ENCODE measurements at regions not wholly inside any gene's neighbourhood (a gene's known extent, or its start where the extent isn't known, plus 50 kb on each side); places are given as distances from the start of the nearest gene placed in this dataset.

DNA sequence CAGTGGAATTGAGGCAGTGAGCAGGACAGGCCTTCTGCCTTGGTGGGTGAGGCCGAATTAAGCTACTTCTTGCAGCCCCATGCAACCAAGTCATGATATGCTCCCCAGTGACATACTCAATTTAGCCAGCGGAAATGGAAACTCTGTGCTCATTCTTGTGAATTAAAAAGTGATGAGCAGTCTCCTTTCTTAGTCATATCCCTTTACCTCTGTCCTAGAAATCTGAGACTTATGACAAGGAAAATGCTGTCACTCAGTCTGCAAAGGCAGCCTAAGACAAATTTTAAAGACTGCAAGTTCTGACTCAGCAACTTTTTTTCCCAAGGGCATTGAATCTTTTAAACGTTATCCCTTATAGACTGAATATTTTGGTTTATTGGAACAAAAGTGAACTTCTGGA lies 218.2 kb downstream of the SH3BP4 start:
- DNase-seq (ENCODE audit: low spot score) = no peak

DNA sequence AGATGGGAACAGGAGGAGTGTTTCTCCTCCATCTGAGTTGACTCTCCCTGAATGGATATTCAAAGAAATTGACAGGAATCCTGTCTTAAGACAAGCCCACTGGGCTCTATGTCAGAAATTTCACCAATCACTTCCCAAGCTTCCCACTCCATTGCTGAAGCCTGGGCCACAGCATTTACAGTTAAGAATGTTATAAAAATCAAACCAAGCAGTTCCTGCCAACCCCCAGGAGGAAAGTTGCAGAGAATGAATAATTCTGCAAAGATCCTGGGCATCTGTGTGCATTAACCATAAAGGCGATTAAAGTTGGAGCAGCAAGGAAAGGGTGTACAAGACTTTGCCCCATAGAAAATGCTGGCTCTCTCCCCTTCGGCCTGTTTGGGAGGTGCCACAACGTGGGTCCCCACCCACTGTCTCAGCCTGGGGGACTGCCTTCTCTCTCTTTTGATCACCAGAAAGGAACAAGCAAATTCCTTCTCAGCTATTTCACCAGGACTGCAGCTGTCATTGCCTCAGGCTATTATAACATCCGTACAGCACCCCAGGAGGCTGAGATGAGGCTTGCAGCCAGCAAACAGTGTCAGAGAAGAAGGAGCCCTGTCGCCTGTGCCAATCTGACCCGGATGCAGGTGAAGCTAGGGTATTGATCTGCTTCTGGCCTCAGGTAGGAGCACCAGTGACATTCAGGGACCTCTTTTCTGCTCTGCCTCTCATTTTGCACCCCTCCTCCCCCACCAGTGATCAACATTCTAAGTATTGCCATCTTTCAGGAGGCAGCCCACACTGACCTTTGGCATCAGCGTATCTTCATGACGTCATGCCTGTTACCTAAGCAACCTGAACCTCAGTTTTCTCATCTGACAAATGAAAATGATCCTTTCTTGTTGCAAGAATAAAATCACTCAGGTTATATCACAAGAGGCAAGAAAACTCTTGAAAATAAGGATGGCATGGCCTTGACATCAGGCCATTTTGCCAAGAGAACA lies 219.0 kb downstream of the SH3BP4 start:
- DNase-seq (ENCODE audit: low spot score) = no peak

DNA sequence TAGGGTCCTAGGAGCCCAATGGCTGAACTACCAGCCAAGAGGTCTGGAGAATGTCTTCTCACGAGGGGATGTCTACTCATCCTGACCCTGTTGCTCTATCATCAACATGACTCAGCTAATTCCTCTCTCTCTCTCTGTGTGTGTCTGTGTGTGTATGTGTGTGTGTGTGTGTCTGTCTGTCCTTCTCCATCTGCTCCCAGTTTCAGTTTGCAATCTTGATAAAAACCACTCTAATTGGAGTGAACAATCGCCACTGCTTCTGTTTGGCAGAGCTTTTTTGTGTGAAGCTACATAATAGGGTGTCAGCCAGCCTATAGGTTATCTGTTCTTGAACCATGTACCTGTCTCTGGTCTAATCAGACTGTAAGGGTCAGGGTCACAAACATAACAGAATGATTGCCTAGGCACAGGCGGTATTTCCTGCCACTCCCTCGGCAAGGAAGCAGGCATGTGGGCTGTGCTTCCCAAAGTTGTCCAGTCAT lies 219.8 kb downstream of the SH3BP4 start:
- DNase-seq (ENCODE audit: low spot score) = no peak

DNA sequence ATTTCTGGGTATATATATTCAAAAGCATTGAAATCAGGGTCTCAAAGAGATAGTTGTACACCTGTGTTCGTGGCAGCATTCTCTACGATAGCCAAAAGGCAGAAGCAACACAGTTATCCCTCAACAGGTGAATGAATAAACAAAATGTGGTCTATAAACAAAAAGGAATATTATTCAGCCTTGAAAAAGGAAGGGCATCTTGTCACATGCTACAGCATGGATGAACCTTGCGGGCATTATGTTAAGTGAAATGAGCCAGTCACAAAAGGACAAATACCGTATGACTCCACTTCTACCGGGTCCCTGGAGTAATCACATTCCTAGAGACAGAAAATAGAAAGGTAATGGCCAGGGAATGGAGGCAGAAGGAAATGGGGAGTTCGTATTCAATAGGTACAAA lies 228.8 kb downstream of the SH3BP4 start:
- no peak for DNase-seq (ENCODE audit: low spot score)

DNA sequence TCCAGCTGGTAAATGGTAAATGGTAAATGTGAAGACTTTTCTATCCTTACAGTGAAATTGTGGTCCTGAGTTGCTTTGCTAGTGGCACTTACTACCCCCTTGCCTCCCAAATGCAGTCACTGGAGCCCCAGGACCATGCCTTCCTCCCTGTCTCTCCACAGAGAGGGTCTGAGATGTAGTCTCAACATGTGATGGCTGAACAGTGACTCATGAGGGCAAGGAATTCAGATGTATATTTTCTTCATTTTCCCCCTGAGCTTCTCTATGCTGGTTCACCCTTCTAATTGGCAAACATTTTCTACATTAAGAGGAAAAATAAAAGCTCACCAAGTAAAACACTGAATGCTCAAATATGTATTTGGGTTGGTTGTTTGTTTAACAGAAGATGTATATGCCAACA lies 232.0 kb downstream of the SH3BP4 start:
- DNase-seq (ENCODE audit: low spot score) = no peak

DNA sequence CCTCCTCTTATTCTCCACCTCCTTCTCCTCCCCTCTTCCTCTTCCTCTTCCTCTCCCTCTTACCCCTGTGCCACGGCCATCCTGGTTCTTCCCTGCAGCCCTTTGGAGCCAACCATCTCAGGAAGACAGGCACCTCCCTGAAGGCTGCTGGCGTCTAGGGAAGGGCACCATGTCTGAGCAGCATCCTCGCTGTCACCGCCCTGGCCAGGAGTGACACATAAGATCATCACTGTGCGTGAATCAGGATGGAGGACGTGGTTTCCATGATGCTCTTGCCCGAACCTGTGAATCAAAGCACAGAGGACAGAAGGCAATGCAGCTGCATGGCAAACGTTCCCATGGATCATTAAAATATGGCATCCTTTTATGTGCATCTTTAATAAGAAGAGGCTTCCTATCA lies 236.0 kb downstream of the SH3BP4 start:
- no peak for DNase-seq (ENCODE audit: low spot score)

DNA sequence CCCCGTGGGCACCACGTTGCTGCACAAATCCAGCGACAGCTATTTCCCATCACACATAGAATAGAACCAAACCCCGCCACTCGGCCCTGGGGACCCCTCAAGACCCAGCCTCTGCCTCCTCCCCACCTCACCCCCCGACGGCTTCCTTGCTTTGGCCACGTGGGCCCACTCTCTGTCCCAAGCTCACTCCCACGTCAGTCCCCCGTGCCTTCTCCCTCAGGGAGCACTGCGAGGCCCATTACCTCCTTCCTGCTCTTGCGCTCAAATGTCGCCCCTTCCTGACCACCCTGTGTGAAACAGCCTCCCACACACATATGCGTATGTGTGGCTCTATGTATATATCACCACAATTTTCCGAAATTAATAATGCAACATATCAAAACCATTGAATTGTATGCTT lies 239.7 kb downstream of the SH3BP4 start:
- DNase-seq (ENCODE audit: low spot score) = no peak

DNA sequence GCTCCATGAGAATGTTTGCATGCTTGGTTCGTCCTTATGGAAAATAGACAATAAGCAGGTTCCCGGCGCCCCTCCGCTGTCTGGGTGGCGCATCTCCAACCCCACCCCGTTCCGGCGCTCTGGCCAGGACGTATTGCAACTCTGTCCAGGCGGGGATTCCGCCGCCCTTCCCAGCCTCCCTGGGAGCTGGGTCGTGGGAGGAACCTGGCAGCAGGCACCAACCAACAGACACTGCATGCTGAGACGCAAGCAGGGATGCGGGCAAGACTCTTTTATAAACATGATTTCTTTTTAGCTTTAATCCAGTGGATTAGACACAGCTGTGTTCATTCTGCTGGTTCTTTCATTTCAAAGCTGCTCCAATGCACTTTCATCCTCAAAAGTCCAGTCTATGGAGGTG lies 240.2 kb downstream of the SH3BP4 start:
- no peak for DNase-seq (ENCODE audit: low spot score)

DNA sequence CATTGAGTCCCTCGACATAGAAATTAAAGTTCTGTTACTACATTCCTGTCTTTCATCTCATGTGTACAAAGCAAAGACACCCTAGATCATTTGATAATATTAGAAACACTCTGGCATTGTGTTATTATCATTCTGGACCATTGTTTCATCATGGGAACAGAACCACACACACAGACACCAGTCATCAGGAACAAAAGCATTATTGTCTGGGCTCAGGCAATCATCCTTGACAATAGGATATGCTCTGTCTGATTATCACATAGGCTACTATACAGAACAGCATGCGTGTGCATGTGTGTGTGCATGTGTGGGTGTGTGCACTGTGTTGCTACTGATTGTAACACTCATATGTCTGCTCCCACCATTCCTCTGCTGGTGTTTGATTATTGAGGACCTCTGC lies 242.5 kb downstream of the SH3BP4 start:
- DNase-seq (ENCODE audit: low spot score) = no peak

DNA sequence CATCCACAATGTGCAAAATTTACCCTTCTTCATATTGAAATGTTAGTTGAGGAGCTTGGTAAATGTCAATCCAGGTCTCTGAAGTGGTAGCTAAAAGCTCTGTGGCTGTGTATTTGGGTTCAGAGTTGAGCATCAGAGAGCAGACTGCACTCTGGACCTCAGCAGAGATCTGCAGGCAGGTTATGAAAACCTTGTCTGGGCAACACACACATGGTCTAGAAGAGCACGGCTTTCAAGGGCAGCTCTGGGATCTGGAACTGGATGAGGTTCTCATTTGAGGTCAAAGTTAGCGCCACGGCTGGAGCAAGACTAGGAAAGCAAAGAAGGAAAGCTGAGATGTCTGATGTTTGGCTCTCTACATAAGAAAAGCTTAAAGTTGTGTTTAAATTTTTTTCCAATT lies 243.0 kb downstream of the SH3BP4 start:
- no peak for DNase-seq (ENCODE audit: low spot score)

DNA sequence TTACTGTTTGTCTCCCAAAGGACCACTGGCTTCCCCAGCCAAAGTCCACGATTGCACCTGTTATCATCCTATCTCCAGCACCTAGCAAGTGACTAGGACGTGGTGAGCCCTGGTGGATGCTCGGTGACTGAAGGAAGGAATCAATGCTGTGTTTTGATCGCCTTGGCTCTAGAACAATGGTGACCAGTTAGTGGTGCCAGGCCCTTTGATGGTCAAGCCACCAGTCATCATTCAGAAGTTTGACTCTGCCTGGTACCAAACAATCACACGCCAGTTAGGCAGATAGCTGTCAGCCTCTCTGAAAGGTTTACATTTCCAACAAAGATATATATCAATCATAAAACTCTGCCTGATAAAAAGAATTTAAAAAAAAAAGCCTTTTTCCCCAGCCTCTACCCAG lies 244.1 kb downstream of the SH3BP4 start:
- DNase-seq (ENCODE audit: low spot score) = no peak

DNA sequence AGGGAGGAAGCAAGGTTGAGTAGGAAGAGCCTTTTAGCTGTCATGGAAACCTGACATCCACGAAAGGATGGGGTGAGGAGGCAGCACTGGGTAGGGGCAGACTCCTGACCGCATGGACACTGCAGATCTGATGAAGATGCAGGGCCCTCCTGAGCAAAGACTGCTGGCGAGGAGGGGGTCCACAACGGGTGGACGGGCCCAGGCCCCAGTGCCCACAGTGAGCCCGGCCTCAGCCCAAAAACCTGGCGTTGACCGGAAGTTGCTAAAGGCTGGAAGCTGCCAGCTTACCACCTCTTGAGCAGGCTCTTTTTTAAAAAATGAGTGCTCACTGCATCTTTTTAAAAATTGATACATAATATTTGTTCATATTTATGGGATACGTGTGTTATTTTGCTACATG lies 247.3 kb downstream of the SH3BP4 start:
- DNase-seq (ENCODE audit: low spot score) = no peak

DNA sequence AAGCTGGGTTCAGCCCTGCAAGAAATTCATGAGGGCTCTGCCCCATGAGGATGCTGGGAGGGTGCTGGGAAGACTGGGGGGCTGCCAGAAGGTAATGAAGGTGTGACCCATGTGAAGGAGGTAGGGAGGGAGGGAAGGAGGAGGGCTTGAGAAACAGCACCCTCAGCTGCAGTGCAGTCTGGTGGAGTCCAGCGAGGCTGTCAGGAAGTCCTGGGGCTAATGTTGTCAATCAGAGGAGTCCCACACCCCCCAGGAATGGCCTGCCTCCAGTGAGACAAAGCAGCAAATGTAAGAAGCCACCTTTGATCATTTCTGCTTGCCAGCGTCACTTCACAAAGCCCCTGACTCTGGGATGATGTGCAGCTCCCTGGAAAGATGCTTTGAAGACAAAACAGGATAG lies 248.4 kb downstream of the SH3BP4 start:
- no peak for DNase-seq (ENCODE audit: low spot score)

DNA sequence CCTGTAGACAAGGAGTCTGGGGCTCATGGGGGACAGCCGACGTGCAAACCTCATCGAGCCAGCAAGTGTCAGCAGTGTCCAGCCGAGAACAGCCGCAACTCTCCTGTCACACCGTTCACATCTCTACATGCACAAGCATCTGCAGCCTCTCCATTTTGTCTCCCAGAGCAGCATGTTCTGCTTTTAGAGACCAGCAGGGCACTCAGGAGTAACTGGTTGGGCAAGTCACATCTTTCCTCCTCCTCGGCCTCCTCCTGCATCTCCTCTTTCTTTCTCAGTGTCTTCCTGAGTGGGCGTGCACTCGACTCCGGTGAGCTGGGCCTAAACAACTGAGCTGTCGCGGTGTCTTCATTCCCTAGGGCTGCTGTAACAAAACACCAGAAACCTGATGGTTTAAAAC lies 249.9 kb downstream of the SH3BP4 start:
- no peak for DNase-seq (ENCODE audit: low spot score)

DNA sequence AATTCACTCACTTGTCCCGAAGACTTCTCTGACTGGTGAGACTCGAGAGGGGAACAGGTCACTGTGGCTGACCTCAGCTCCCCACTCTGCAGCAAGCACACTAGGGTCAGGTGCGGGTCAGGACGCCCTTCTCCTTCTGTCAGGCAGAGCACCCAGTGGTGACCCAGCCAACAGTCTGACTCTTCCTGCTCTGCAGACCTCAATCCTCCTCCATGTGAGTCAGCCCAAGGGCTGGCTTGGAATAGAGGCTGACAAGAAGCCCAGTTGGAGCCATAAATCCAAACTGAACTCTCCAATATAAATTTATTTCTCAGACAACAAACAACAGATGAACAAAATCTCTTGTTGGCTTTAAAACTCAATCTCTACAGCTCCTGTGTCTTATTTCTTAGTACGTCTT lies 253.1 kb downstream of the SH3BP4 start:
- DNase-seq (ENCODE audit: low spot score) = no peak

DNA sequence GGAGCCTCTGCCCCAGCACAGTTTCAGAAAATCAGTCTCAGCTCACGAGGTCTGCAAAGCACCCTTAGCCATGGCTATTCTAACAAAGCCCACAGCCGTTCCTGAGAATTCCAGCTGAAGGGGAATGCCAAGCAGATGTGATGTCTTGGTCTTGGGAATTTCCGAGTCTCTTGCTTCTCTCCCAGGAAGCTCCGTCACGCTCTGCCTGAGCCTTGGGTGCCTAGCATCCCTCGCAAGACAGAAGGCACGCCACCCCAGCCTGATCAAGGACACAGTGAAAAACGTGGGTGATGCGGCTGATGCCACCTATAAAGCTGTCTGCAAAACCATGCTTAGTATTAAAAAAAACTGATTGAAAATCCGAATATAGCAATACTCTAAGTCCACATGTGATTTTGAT lies 254.6 kb downstream of the SH3BP4 start:
- no peak for DNase-seq (ENCODE audit: low spot score)

DNA sequence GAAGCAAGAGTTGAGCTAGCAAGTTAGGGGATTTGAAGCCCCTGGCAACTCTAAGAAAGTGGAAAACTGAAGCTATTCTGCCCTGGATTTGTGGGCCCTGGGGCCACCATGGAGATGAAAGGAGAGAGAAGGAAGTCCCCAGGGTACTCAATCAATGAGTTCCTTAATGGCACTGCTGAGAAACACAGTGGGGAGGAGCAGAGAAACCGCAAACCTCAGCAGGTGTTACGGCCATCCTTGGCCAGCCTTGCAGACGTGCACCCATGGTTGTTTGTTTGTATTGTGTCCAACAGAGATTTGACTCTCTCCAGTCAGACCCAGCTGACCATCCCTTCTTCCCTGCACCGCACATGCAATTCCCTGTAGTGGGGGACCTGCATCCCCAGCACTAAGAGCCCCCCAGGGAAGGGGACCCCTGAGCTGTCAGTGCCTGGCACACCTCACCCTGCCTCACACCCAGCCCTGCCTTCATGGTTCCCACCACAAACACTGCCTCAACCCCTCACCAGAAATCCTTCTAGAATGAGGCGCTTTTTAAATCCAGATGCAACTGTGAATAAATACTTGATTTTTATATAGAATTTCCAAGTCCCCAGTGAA lies 255.3 kb downstream of the SH3BP4 start:
- DNase-seq (ENCODE audit: low spot score) = no peak

DNA sequence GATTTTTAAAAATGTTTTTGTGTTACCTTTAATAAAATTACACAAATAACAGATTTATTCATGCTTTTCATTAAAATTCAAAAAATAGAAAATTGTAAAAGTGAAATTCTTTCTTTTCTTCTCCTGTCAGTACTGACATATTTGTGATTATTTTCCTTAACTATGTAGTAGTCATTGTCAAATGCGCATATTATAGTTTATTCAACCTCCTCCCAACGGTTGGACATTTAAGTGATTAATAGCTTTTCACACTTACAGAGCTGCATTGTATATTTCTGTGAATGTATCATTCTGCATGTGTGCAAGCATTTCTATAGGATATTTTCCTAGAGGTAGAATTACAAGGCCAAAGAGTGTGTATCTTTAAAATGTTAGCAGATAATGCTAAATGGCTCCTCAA lies 259.2 kb downstream of the SH3BP4 start:
- DNase-seq (ENCODE audit: low spot score) = no peak

DNA sequence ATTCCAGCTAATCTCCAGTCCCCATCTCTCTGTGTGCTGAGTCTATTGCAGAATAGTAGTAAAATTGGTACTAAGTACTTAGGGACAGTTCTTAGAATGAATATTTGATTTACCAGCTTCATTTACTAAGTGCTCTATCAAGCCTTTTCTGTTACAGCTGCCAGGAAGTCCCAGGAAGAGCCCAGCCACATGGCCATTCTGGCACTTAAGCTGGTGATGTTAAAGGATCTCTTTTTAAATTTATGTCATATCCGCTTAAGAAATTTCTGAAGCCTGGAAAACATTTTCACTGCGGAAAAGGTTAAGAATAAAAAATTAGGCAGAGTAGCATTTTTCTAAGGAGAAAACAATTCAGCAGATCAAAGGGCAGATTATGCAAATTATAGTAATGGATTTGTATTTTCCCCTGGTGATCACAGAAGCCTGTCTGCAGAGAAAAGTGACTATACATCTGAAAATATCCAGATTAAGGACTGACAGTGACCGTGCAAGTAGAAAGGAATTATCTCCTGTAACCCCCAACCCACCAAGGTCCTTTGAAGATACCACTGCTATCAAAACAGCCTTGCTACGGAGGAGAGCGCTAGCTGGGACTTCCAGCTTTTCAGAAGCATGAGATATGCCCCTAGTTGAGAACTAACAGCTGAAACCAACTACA lies 260.8 kb downstream of the SH3BP4 start:
- DNase-seq (ENCODE audit: low spot score) = no peak

DNA sequence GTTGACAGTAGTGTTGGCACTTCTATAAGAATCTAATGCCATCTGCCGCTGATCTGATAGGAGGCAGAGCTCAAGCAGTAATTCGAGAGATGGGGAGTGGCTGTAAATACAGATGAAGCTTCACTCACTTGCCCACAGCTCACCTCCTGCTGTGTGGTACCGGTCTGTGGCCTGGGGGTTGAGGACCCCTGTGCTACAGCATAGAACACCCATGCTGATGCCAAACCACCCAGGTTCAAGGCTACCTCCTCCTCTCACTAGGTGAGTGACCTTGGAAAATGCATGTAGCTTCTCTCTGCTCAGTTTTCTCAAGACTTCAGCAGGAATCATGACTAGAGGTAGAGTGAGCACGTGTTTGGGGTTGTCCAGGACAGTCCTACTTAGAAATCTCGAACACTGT lies 263.4 kb downstream of the SH3BP4 start:
- DNase-seq (ENCODE audit: low spot score) = no peak

DNA sequence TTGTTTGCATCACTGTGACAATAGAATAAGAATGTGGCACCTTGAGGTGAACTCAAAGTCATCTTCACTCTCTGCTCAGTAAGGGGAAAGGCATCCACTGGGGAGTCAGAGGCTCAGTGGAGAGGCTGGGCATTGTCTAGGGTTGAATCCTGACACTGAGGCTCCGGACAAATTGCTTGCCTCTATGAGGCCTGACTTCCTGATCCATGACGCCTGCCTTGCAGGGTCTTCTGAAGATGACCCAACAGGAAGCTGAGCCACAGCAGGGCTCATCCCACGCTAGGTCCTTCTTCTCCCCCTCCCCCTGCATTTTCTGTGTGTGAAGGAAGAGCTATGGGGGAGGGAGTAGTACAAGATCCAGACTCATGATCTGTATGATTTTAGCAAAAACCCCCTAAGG lies 265.1 kb downstream of the SH3BP4 start:
- no peak for DNase-seq (ENCODE audit: low spot score)

DNA sequence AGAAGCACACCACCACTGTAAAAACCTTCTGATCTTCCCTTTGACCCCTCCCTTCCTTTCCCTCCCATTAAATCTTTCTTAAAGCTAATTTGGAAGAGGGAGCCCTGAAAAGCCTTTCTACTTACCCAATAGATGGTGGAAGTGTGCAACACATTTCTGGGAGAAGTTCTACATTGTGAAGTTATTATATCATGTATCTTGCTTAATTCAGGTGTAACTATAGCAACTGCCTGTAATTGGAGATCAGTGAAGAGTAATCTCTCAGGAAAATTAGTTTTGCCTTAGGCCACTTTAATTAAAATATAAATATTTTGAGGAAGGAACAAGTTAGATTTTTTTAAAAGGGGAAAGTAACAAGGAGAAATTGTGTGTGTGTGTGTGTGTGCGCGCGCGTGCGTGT lies 266.0 kb downstream of the SH3BP4 start:
- no peak for DNase-seq (ENCODE audit: low spot score)

DNA sequence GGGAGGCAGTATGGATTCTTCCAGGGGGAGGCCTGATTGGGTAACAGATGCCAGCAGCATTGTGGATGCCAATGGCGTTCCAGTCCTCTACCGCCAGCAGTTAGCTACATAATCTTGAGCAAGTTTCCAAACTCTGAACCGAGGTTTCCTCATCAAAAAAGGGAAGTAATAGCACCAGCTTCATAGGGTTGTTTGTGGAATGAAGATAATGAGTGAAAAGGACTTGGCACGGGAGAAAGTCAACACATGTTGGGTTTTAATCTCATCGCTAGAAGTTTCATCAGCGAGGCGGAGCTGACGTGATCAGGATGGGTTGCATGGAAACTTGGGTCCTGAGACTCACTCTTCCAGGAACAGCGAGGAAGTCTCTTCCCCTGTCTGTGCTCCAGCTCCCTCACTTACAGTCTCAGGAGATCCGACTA lies 266.7 kb downstream of the SH3BP4 start:
- no peak for DNase-seq (ENCODE audit: low spot score)

Measured in CD4-positive, alpha-beta T cell treated with Interleukin-6 at 100 ng/mL for 8 hours (primary cell).